ENCODE measurements at regions not wholly inside any gene's neighbourhood (a gene's known extent, or its start where the extent isn't known, plus 50 kb on each side); places are given as distances from the start of the nearest gene placed in this dataset.

- TF ChIP-seq CTCF (IDR thresholded peaks at IDR 0.05) (no peak), POLR2A (IDR thresholded peaks at IDR 0.05) (no peak), EP300 (IDR thresholded peaks at IDR 0.05) (no peak)
These were observed 538.7 kb upstream of the SGCG start for GRCh38 chr13:22642088-22642487.

Measured in gastroesophageal sphincter (tissue), 3 donors.